Fibroblast of skin of abdomen (primary cell): ENCODE measurements at regions not wholly inside any gene's neighbourhood (a gene's known extent, or its start where the extent isn't known, plus 50 kb on each side); places are given as distances from the start of the nearest gene placed in this dataset.

Experiments
- DNase-seq: peaks from one replicate; pipeline ENCODE4 v3.0.0-alpha.2; 2013

GRCh38 chr21:31566064-31566463 is 93.4 kb upstream of the SOD1 start:
- DNase-seq: no peak

DNA sequence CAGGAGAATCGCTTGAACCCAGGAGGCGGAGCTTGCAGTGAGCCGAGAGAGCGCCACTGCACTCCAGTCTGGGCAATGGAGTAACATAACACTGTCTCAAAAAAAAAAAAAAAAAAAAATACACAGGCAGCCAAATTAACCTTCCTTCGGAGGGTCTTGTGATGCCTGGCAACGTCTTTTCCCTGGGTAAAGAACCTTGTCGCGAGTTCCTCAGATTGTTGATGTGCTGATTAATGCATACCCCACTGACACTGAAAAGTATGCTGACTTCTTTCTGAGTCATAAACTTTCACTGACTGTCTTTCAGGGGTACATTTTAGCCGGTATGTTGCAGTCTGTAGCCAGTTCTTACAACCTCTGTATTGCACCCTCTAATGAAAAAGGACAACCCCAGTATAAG is 95.1 kb upstream of the SOD1 start:
- peak; percentile 60 for DNase-seq

DNA sequence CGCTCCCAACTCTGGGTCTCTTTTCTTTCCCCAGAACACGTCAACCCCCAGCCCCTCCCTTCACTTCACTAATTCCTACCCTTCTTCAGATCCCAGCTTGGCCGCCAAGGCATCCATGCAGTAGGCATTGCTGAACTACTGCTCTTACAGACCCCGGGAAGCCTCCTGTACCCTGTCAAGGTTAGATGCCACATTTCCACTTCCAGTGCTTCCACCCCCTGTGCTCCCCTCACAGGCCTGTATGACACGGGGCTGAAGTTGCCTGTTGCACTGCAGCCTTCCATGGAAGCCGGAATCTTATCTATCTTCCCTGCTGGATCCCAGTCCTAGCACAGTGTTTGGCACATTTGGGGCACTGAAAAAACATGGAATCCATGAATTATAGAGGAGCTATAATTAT is 99.0 kb upstream of the SOD1 start:
- no peak for DNase-seq

DNA sequence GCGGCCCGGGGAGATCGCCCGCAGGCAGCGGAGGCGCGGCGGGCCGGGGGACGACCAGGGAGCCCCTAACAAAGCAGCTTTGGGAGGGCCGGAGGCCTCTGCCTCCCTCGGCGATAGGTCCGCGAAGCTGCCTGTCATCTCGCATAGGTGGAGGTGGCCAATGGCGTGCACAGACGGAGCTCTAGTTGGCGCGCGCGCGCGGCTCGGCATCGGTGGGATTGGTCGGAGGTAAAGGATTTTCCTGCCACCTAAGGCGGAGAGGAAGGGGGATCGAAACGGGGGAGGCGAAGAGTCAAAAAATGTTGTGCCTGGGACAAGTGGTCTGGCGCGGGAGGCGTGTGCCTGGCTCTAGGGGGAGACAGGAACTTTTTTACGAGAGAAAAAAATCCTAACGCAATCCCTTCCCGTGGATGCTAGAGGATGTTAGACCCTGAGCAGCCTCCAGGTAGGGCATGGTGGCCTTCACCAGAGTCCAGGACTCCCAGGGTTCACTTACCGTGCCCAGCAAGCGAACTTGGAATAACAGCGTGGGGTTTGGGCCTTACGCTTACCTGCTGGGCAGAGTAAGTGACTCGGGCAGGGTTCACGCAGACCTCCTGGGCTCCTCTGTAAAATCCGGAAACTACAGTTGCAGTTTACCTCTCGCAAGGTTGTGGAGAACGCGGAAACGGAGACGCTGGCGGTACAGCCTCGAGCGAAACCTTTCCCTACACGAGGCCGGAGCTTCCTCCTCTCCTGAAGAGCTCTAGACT is 99.9 kb upstream of the SOD1 start:
- DNase-seq: peak; percentile 98

GRCh38 chr21:31558962-31559367 is 100.5 kb upstream of the SOD1 start:
- peak; percentile 97 for DNase-seq

DNA sequence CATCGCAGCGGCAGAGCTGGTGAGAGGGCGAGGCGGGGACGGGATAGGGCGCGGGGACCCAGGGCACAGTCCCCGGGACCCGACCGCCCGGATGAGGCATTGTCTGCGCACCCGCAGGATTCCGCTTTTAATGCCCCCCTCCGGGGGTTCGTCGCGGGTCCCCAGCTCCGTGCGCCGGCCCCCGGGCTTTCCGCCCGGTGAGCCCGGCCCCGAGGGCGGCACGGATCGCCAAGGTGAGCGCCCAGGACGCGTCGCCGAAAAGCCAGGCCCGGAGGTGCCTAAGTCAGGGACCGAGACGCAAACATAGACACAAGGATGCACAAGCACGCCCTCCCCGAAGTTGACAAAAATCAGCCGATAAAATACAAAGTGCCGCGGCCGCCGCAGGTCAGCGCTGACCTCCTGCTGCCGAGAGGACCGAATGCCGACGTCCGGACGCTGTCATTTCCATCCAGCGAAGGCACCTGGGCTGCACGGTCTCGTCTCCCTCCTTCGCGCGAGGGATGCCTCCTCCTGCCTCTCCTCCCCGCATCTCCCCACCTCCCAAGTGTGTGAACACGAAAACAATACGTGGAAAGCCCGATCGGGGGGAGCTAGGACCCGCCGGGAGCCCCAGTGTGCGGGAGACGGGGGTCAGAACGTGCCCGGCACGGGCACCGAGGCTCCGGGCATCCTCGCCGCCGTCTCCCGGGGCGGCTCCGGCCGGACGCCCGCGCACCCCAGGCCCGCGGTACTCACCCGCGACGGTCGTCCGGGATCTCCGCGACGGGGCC is 101.1 kb upstream of the SOD1 start:
- peak; percentile 33 for DNase-seq

DNA sequence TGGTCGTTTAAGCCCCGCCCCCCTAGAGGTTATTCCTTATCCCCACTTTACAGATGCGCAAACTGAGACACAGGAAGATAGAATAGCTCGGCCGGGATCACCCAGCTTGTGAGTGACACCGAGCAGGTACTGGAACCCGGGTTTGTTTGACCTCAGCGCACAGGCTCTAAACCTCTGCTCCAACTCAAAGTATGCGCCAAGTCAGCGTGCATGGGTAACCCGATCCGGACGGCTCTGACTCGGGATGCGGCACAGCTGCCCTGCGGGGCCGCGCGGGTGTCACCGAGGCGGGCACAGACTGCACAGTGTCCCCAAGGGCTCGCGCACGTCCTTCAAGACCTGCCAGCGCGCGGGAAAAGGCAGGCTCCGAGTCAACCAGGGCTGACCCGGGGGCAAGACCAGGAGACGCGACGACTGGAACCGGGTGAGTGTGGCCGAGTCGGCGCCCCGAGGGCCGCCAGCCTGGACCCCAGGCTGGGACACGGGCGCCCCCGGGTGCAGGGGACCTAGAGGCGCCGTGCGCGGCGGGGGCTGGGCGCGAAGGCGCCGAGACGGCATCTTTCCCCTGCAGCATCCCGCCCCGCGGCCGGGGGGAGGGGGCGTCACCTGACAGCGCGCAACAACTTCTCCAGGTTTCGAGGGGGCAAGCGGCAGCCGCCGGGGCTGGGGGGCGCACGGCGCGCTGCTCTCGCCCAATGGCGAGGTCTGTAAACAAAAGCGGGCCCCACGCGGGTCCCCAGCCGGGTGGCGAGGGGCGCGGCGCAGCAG is 101.9 kb upstream of the SOD1 start:
- no peak for DNase-seq

- no peak for DNase-seq
These were observed 102.8 kb upstream of the SOD1 start for GRCh38 chr21:31556662-31557061.

GRCh38 chr21:31555741-31556191 is 103.7 kb upstream of the SOD1 start:
- no peak for DNase-seq

- peak; percentile 31 for DNase-seq
These were observed 104.9 kb upstream of the SOD1 start for GRCh38 chr21:31554511-31555022.

DNA sequence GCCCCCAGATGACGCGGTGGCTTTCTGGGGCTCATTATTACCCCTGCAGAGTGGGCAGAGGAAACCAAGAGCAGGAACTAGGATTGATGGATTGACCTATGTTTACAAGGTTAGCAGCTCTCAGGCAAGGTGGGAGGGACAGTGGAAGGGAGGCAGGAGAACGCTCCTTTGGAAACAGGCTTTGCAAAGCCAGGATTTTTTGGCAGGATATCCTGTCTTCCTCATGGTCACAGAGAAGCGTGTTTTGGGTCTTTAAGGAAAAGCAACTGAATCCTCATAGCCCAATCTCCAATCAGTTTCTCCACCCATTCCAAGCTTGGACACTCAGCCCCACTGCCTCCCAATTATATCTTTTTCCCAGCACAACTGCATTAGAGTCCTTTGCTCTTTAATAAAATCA is 105.6 kb upstream of the SOD1 start:
- DNase-seq: no peak

GRCh38 chr21:31553461-31553860 is 106.0 kb upstream of the SOD1 start:
- no peak for DNase-seq

DNA sequence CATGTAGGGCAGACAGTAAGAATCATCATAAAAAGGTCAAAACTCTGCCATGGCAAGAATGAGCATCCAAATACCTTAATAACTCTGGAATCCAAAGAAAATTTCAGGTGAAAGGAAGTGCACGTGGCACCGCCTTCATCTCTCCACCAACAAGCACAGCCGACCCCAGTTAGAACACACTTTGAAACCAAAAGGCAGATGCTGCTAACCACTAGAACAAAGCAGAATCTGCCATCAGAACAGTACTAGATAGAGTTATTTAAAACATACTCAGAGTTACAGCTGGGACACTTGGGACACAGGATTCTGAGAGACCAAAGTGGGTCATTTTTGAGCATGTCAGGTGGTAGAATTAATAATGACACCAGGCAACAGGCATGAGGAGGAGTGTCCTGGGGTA is 106.7 kb upstream of the SOD1 start:
- no peak for DNase-seq

GRCh38 chr21:31550070-31550469 is 109.4 kb upstream of the SOD1 start:
- no peak for DNase-seq

DNA sequence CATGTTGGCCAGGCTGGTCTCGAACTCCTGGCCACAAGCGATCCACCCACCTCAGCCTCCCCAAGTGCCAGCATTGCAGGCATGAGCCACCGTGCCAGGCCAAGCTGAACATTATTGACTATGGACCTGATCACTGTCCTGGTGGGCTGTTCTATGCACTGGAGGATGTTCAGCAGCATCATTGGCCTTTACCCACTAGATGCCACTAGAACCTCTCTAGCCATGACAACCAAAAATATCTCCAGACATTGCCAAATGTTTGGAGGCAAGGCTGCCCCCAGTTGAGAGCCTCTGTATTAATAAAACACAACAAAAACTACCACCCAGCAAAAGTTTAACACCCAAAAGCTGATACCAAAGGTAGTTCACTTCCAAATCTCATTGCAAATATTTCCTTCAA is 110.8 kb upstream of the SOD1 start:
- no peak for DNase-seq

- DNase-seq: no peak
These were observed 112.9 kb upstream of the SOD1 start for GRCh38 chr21:31546443-31547170.

DNA sequence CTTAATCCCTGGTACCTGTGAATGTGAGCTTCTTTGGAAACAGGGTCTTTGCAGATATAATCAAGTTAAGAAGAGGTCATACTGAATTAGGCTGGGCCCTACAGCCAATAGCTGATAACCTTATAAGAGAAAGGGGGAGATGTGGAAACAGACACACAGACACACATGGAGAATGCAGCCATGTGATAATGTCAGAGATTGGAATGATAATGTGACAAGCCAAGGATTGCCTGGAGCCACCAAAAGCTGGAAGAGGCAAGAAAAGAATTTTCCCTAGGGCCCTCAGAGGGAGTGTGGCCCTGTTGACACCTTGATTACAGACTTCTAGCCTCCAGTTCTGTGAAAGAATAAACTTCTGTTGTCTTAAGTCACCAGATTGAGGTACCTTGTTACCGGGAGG is 114.5 kb upstream of the SOD1 start:
- no peak for DNase-seq

- DNase-seq: peak; percentile 15
These were observed 116.3 kb upstream of the SOD1 start for GRCh38 chr21:31543191-31543590.

- DNase-seq: no peak
These were observed 120.7 kb upstream of the SOD1 start for GRCh38 chr21:31538816-31539215.

GRCh38 chr21:31537872-31538576 is 121.5 kb upstream of the SOD1 start:
- DNase-seq: no peak

- DNase-seq: no peak
These were observed 123.4 kb upstream of the SOD1 start for GRCh38 chr21:31536138-31536537.

- no peak for DNase-seq
These were observed 127.5 kb upstream of the SOD1 start for GRCh38 chr21:31531967-31532366.
